GM19467 (cell line): ENCODE measurements at regions not wholly inside any gene's neighbourhood (a gene's known extent, or its start where the extent isn't known, plus 50 kb on each side); places are given as distances from the start of the nearest gene placed in this dataset.

Source experiments
- ATAC-seq: cut with Tn5 transposase; IDR thresholded peaks from one replicate; pipeline ENCODE4 v1.9.1; 2021; ENCODE audit warnings: mild to moderate bottlenecking, moderate library complexity; ENCODE audit not compliant: unreplicated experiment

- ATAC-seq, result no peak
These were observed 148.9 kb downstream of the SOX11 start for GRCh38 chr2:5841126-5841525.

- ATAC-seq, result no peak
These were observed 150.1 kb downstream of the SOX11 start for GRCh38 chr2:5842326-5842725.

- ATAC-seq, result no peak
These were observed 153.7 kb downstream of the SOX11 start for GRCh38 chr2:5845798-5846330.

GRCh38 chr2:5846881-5847280 is 154.7 kb downstream of the SOX11 start:
- no peak for ATAC-seq

- no peak for ATAC-seq
These were observed 157.4 kb downstream of the SOX11 start for GRCh38 chr2:5849562-5849961.

- no peak for ATAC-seq
These were observed 159.2 kb downstream of the SOX11 start for GRCh38 chr2:5851410-5851809.

- no peak for ATAC-seq
These were observed 162.6 kb downstream of the SOX11 start for GRCh38 chr2:5854797-5855196.

GRCh38 chr2:5867056-5867455 is 174.9 kb downstream of the SOX11 start:
- ATAC-seq, result no peak

GRCh38 chr2:5868931-5869330 is 176.7 kb downstream of the SOX11 start:
- no peak for ATAC-seq

GRCh38 chr2:5869936-5870335 is 177.8 kb downstream of the SOX11 start:
- ATAC-seq, result no peak

GRCh38 chr2:5877360-5877759 is 185.2 kb downstream of the SOX11 start:
- ATAC-seq, result no peak

GRCh38 chr2:5885451-5886173 is 193.4 kb downstream of the SOX11 start:
- ATAC-seq, result no peak

GRCh38 chr2:5886462-5886861 is 194.3 kb downstream of the SOX11 start:
- ATAC-seq, result no peak

GRCh38 chr2:5888126-5888525 is 195.9 kb downstream of the SOX11 start:
- ATAC-seq, result no peak

GRCh38 chr2:5889519-5889918 is 197.3 kb downstream of the SOX11 start:
- ATAC-seq, result no peak

- ATAC-seq, result no peak
These were observed 202.2 kb downstream of the SOX11 start for GRCh38 chr2:5894355-5894754.

- no peak for ATAC-seq
These were observed 203.1 kb downstream of the SOX11 start for GRCh38 chr2:5895284-5895683.

- no peak for ATAC-seq
These were observed 205.1 kb downstream of the SOX11 start for GRCh38 chr2:5897249-5897648.

GRCh38 chr2:5898667-5899066 is 206.5 kb downstream of the SOX11 start:
- ATAC-seq, result no peak

- ATAC-seq, result no peak
These were observed 213.5 kb downstream of the SOX11 start for GRCh38 chr2:5905661-5906060.

GRCh38 chr2:5908071-5908470 is 215.9 kb downstream of the SOX11 start:
- ATAC-seq, result no peak

GRCh38 chr2:5911718-5912117 is 219.5 kb downstream of the SOX11 start:
- ATAC-seq, result no peak
